Suprapubic skin (tissue), 4 donors: ENCODE measurements at regions not wholly inside any gene's neighbourhood (a gene's known extent, or its start where the extent isn't known, plus 50 kb on each side); places are given as distances from the start of the nearest gene placed in this dataset.
"Not testable (repeated sequence)": the region's sequence is repeated elsewhere in the genome, so short reads cannot be mapped to it uniquely, and the experiment has no call there.

ENCODE experiments used
- DNase-seq, 2 donors: peaks; one replicate each; pipeline ENCODE4 v3.0.0-alpha.2; 2019; ENCODE audit warnings: low spot score in 2 of 2
- H3K27ac ChIP-seq: fragments of 200-600 bp; sonication (generic); one replicate; pipeline ENCODE4 v1.5.1; 2019
- H3K27me3 ChIP-seq: fragments of 200-600 bp; sonication (generic); one replicate; pipeline ENCODE4 v1.5.1; 2019
- H3K36me3 ChIP-seq: fragments of 200-600 bp; sonication (generic); one replicate; pipeline ENCODE4 v1.5.1; 2019
- H3K4me1 ChIP-seq: fragments of 200-600 bp; sonication (generic); one replicate; pipeline ENCODE4 v1.5.1; 2019
- H3K4me3 ChIP-seq: fragments of 200-600 bp; sonication (generic); one replicate; pipeline ENCODE4 v1.5.1; 2019; ENCODE audit warnings: mild to moderate bottlenecking
- H3K9me3 ChIP-seq: fragments of 200-600 bp; sonication (generic); one replicate; pipeline ENCODE4 v1.5.1; 2019
- EP300 ChIP-seq: sonication (generic); formaldehyde crosslinking; IDR thresholded peaks from one replicate; pipeline ENCODE4 v1.6.1; 2017; ENCODE audit warnings: antibody characterized with exemption
- POLR2A ChIP-seq, 2 donors: fragments of 450-650 bp; IDR thresholded peaks; one replicate each; pipeline ENCODE4 v1.6.1; 2017; ENCODE audit warnings: antibody characterized with exemption in 2 of 2, mild to moderate bottlenecking in 2 of 2, moderate library complexity in 2 of 2
- POLR2AphosphoS5 ChIP-seq, 3 donors: sonication (generic); formaldehyde crosslinking; IDR thresholded peaks; one replicate each; pipeline ENCODE4 v1.6.1; 2017; ENCODE audit warnings: antibody characterized with exemption in 3 of 3
- WGBS: methylation state at CpG from one replicate; pipeline ENCODE4 v1.1.5; 2018; 5-methylcytosine and 5-hydroxymethylcytosine counted together
- TF ChIP-seq, protein P1 (sequence below), 2 donors: fragments of 200-600 bp in 1 of 2; fragments of 450-650 bp in 1 of 2; sonication (generic) in 1 of 2; IDR thresholded peaks; one replicate each; pipeline ENCODE4 v1.5.1; 2016 to 2019; ENCODE audit warnings: antibody characterized with exemption in 2 of 2, mild to moderate bottlenecking in 1 of 2, moderate library complexity in 1 of 2

DNA sequence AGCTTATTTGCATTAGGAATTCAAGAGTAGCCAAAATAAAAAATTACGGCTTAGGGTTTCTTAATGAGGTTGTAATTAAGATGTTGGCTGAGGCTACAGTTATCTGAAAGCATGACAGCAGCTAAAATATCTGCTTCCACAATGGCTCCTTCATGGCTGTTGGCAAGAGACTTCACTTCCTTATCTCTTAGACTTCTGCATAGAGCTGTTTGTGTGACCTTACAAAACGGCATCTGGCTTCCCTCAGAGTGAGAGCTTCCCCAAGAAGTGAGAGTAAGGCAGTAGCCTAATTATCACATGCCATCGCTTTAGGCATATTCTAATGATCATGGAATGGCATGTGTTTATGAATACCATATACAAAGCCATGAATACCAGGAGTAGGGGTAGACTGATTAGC, 57.6 kb downstream of the CCDC59 start:
- WGBS = 44% methylated on average over 3 of the region's 3 CpGs
- H3K9me3 ChIP-seq = no peaks in the 10 kb centered on the region
- H3K36me3 ChIP-seq = no peaks in the 10 kb centered on the region
- H3K27me3 ChIP-seq = no peaks in the 10 kb centered on the region
- H3K27ac ChIP-seq = no peak overlapping the region
- no peak overlapping the region for H3K4me3 ChIP-seq
- no peaks in the 10 kb centered on the region for H3K4me1 ChIP-seq
- TF ChIP-seq EP300 (no peak), POLR2AphosphoS5 (IDR thresholded peaks at IDR 0.05) (no peak), POLR2A (IDR thresholded peaks at IDR 0.05) (no peak)
- TF ChIP-seq, protein P1, sequence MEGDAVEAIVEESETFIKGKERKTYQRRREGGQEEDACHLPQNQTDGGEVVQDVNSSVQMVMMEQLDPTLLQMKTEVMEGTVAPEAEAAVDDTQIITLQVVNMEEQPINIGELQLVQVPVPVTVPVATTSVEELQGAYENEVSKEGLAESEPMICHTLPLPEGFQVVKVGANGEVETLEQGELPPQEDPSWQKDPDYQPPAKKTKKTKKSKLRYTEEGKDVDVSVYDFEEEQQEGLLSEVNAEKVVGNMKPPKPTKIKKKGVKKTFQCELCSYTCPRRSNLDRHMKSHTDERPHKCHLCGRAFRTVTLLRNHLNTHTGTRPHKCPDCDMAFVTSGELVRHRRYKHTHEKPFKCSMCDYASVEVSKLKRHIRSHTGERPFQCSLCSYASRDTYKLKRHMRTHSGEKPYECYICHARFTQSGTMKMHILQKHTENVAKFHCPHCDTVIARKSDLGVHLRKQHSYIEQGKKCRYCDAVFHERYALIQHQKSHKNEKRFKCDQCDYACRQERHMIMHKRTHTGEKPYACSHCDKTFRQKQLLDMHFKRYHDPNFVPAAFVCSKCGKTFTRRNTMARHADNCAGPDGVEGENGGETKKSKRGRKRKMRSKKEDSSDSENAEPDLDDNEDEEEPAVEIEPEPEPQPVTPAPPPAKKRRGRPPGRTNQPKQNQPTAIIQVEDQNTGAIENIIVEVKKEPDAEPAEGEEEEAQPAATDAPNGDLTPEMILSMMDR (IDR thresholded peaks at IDR 0.05) = no peak
- no peak for DNase-seq

DNA sequence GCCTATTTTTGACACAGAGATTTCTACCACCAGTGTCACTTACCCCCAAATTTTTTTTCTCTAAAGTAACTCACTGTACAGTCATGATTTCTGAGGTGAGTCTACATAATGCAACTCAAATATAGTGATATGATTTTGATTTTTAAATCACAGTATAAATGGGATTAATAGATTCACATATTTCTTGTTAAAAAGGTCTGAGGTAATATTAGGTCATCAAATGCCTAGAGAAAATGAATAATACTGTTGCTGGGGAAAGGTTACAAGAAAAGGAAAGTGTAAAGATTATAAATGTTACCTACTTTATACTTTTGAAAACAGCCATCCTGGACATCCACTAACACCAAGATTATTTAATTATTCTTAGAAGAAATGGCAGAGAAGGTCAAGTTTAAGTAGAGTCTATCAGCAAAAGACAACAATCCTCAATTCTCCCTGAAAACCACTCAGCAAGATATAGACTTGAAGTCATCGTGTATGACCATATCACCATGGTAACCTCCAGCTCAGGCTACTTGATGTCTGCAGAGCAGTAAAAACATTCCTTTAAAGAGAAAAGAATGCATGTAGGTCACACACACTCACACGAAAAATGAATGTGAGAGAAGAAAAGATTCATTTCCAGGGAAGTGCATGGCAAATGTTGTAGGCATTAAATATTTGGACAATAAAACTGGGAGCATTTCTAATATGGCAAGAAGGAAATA, 58.7 kb downstream of the CCDC59 start:
- Histone ChIP-seq H3K27ac (no peak overlapping the region), H3K4me1 (no peaks in the 10 kb centered on the region), H3K27me3 (no peaks in the 10 kb centered on the region), H3K36me3 (no peaks in the 10 kb centered on the region), H3K9me3 (no peaks in the 10 kb centered on the region), H3K4me3 (no peak overlapping the region)
- TF ChIP-seq, protein P1 (IDR thresholded peaks at IDR 0.05) = no peak
- no peak for TF ChIP-seq EP300
- 18% methylated on average over 2 of the region's 2 CpGs for WGBS
- no peak for DNase-seq

DNA sequence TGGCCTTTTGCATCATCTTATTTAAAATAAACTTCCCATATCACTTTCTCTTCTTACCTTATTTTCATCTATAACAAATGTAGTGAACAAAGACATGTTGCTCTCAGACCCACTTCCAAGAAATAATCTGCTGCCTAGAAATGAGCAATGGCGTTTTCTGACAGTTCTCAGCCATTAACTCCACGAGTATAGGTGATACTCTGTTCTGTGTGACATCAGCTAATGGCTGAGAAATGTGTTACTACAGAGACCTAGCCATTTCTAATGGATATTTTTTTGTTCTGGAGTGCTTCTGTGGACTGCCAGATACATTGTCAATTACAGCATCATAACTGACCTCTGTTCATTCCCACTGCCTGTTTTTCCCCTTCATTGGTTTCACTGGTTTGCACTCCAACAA, 67.8 kb downstream of the CCDC59 start:
- no peak for TF ChIP-seq POLR2AphosphoS5 (IDR thresholded peaks at IDR 0.05)
- TF ChIP-seq EP300 = no peak
- TF ChIP-seq, protein P1 (IDR thresholded peaks at IDR 0.05) = no peak
- Histone ChIP-seq H3K27ac (no peak overlapping the region), H3K27me3 (no peaks in the 10 kb centered on the region), H3K9me3 (no peaks in the 10 kb centered on the region), H3K36me3 (no peaks in the 10 kb centered on the region), H3K4me3 (no peak overlapping the region), H3K4me1 (no peaks in the 10 kb centered on the region)
- 44% methylated on average over 2 of the region's 2 CpGs for WGBS
- no peak for DNase-seq

DNA sequence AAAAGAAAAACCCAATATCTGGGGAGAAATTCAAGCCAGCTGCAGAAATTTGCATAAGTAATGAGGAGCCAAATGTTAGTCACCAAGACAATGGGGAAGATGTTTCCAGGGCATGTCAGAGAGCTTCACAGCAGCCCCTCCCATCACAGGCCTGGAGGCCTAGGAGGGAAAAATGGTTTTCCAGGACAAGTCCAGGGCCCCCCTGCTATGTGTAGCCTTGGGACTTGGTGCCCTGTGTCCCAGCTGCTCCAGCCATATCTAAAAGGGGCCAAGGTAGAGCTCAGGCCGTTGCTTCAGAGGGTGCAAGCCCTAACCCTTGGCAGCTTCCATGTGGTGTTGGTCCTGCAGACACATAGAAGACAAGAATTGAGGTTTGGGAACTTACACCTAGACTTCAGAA, 76.9 kb downstream of the CCDC59 start:
- 14% methylated on average over 1 of the region's 1 CpG for WGBS

DNA sequence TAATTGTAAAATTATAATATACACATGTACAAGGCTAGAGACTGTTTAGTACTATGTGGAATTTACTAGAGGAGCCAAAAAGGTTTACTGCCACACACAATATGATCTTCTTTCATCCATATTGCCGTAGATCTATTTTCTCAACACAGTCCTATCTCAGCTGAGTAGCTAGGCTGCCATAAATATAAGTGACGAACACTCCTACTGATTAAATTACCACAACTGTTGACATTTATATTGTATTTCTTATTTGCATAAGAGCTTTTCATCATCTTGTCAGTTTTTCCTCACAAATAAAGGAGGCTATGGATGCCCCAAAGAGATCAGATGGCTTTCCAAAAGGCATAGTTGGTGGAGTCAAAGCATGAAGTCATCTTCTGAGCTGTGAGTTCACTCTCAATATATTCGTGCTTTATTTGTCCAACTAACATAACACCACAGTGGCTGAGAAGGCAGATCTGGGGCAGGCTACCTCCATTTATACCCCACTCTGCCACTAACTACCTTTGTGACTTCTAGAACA, 78.6 kb downstream of the CCDC59 start:
- TF ChIP-seq, protein P1 (IDR thresholded peaks at IDR 0.05) = no peak
- no peak for TF ChIP-seq POLR2A (IDR thresholded peaks at IDR 0.05)
- TF ChIP-seq EP300 = no peak
- no peak for TF ChIP-seq POLR2AphosphoS5 (IDR thresholded peaks at IDR 0.05)
- no peaks in the 10 kb centered on the region for H3K36me3 ChIP-seq
- DNase-seq = no peak
- no peak overlapping the region for H3K27ac ChIP-seq
- no peaks in the 10 kb centered on the region for H3K4me1 ChIP-seq
- no peaks in the 10 kb centered on the region for H3K9me3 ChIP-seq
- no peak overlapping the region for H3K4me3 ChIP-seq
- H3K27me3 ChIP-seq = no peaks in the 10 kb centered on the region
- WGBS = 83% methylated on average over 3 of the region's 3 CpGs

More for the DNA sequence above, 76.9 kb downstream of the CCDC59 start:
- not testable (repeated sequence) for DNase-seq, H3K36me3 ChIP-seq, H3K27me3 ChIP-seq, H3K27ac ChIP-seq, H3K9me3 ChIP-seq, H3K4me1 ChIP-seq, H3K4me3 ChIP-seq

DNA sequence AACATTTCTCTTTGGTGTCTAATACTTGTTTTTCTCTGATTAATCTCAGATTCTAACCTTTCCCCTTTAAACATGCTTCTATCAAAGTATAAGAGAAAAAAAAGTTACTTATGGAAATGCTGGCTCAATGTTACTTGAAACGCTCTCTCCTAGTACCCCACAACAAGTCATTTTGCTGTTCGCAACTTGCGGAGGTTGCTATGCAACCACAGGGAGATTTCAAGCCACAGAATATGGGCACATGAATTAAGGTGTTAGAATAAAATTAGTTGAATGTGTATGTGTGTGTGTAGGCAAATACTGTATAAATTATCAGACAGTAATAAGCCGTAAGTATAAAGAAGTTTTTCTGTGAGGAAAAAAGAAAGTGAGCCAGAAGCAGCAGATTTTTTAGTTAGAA, 80.6 kb downstream of the CCDC59 start:
- no peak overlapping the region for H3K4me3 ChIP-seq
- no peaks in the 10 kb centered on the region for H3K4me1 ChIP-seq
- DNase-seq = no peak
- no peaks in the 10 kb centered on the region for H3K36me3 ChIP-seq
- no peaks in the 10 kb centered on the region for H3K27me3 ChIP-seq
- no peak overlapping the region for H3K27ac ChIP-seq
- no peaks in the 10 kb centered on the region for H3K9me3 ChIP-seq
- no peak for TF ChIP-seq EP300
- no peak for TF ChIP-seq POLR2A (IDR thresholded peaks at IDR 0.05)
- TF ChIP-seq, protein P1 (IDR thresholded peaks at IDR 0.05) = no peak
- TF ChIP-seq POLR2AphosphoS5 (IDR thresholded peaks at IDR 0.05) = no peak
- WGBS = 88% methylated on average over 4 of the region's 4 CpGs
